ENCODE measurements at regions not wholly inside any gene's neighbourhood (a gene's known extent, or its start where the extent isn't known, plus 50 kb on each side); places are given as distances from the start of the nearest gene placed in this dataset.
A peak's percentile ranks its signal among the peaks of the same experiment; 100 is the strongest.

- H3K4me3 ChIP-seq: no peak overlapping the region
- TF ChIP-seq POLR2AphosphoS5 (IDR thresholded peaks at IDR 0.05) (peak in 2 of 4 donors; percentile 36 to 51), CTCF (IDR thresholded peaks at IDR 0.05) (no peak)
- H3K9me3 ChIP-seq: no peaks in the 10 kb centered on the region
- H3K36me3 ChIP-seq: no peaks in the 10 kb centered on the region
- intact Hi-C loops (cut with DNase I): no loop called here
- WGBS, 2 donors: 77 to 78% methylated on average over 6 of the region's 6 CpGs
- DNase-seq: no peak
- peaks cover 0 to 12% (median 10%) of the 10 kb centered on the region in 4 donors for H3K4me1 ChIP-seq
- H3K27ac ChIP-seq: peak overlapping the region in 2 of 4 donors; percentile 10 to 61
- H3K27me3 ChIP-seq: no peaks in the 10 kb centered on the region
These were observed 150.1 kb downstream of the SUDS3 start for GRCh38 chr12:118526255-118527095.

- H3K27ac ChIP-seq: peak overlapping the region in 1 of 4 donors; percentile 61
These were observed 151.0 kb downstream of the SUDS3 start for GRCh38 chr12:118527310-118527709.

GRCh38 chr12:118528625-118529024, 152.3 kb downstream of the SUDS3 start:
- Histone ChIP-seq H3K4me1 (peaks cover 0 to 24% (median 15%) of the 10 kb centered on the region in 4 donors), H3K36me3 (no peaks in the 10 kb centered on the region), H3K9me3 (no peaks in the 10 kb centered on the region), H3K27me3 (no peaks in the 10 kb centered on the region), H3K27ac (no peak overlapping the region), H3K4me3 (no peak overlapping the region)
- TF ChIP-seq CTCF (IDR thresholded peaks at IDR 0.05): no peak
- no peak for TF ChIP-seq POLR2A (IDR thresholded peaks at IDR 0.05)
- no peak for TF ChIP-seq POLR2AphosphoS5 (IDR thresholded peaks at IDR 0.05)
- TF ChIP-seq EP300 (IDR thresholded peaks at IDR 0.05): no peak
- no peak for DNase-seq
- intact Hi-C loops (cut with DNase I): no loop called here

More at GRCh38 chr12:118527310-118527709, 151.0 kb downstream of the SUDS3 start:
- intact Hi-C loops (cut with DNase I): no loop called here
- TF ChIP-seq POLR2A (IDR thresholded peaks at IDR 0.05) (no peak), POLR2AphosphoS5 (IDR thresholded peaks at IDR 0.05) (no peak), EP300 (IDR thresholded peaks at IDR 0.05) (no peak), CTCF (IDR thresholded peaks at IDR 0.05) (no peak)
- no peaks in the 10 kb centered on the region for H3K36me3 ChIP-seq
- WGBS, 2 donors: 92 to 95% methylated on average over 4 of the region's 4 CpGs
- peaks cover 0 to 17% (median 13%) of the 10 kb centered on the region in 4 donors for H3K4me1 ChIP-seq
- DNase-seq: no peak
- no peaks in the 10 kb centered on the region for H3K9me3 ChIP-seq
- no peaks in the 10 kb centered on the region for H3K27me3 ChIP-seq
- no peak overlapping the region for H3K4me3 ChIP-seq

GRCh38 chr12:118534003-118534402, 157.6 kb downstream of the SUDS3 start:
- no peaks in the 10 kb centered on the region for H3K9me3 ChIP-seq
- H3K27ac ChIP-seq: peak overlapping the region in 1 of 4 donors; percentile 87
- no peak for TF ChIP-seq POLR2AphosphoS5 (IDR thresholded peaks at IDR 0.05)
- TF ChIP-seq CTCF (IDR thresholded peaks at IDR 0.05): no peak
- TF ChIP-seq EP300 (IDR thresholded peaks at IDR 0.05): no peak
- TF ChIP-seq POLR2A (IDR thresholded peaks at IDR 0.05): no peak

More at GRCh38 chr12:118534003-118534402, 157.6 kb downstream of the SUDS3 start:
- Histone ChIP-seq H3K4me3 (no peak overlapping the region), H3K36me3 (no peaks in the 10 kb centered on the region), H3K27me3 (no peaks in the 10 kb centered on the region), H3K4me1 (peaks cover 0 to 52% (median 41%) of the 10 kb centered on the region in 4 donors)
- WGBS, 2 donors: 56 to 64% methylated on average over 3 of the region's 3 CpGs
- no peak for DNase-seq
- intact Hi-C loops (cut with DNase I): loop anchor here (10.0 kb wide), 1 partner anchor 469 kb away; the partner anchor contains the start of gene WSB2

All from sigmoid colon (tissue), 6 donors.